HUES48 (cell line): ENCODE measurements at regions not wholly inside any gene's neighbourhood (a gene's known extent, or its start where the extent isn't known, plus 50 kb on each side); places are given as distances from the start of the nearest gene placed in this dataset.

ENCODE experiments used
- H3K27ac ChIP-seq: one replicate; pipeline ENCODE4 v1.7.0; 2013; ENCODE audit warnings: low read depth, low read length, inconsistent platforms
- H3K27me3 ChIP-seq: 2 replicates; pipeline ENCODE4 v1.6.1; 2013; ENCODE audit warnings: mild to moderate bottlenecking, low read length; ENCODE audit not compliant: control insufficient read depth, insufficient read depth
- H3K36me3 ChIP-seq: 2 replicates; pipeline ENCODE4 v1.6.1; 2013; ENCODE audit warnings: low read length; ENCODE audit not compliant: control insufficient read depth, insufficient read depth
- H3K4me1 ChIP-seq: 2 replicates; pipeline ENCODE4 v1.6.1; 2013; ENCODE audit warnings: mild to moderate bottlenecking, low read length; ENCODE audit not compliant: control insufficient read depth, insufficient read depth
- H3K4me3 ChIP-seq: 2 replicates; pipeline ENCODE4 v1.5.1; 2013; ENCODE audit warnings: mild to moderate bottlenecking, low read depth, low read length
- H3K9ac ChIP-seq: 2 replicates; pipeline ENCODE4 v1.6.1; 2013; ENCODE audit warnings: mild to moderate bottlenecking, low read depth, low read length, moderate library complexity
- H3K9me3 ChIP-seq: 2 replicates; pipeline ENCODE4 v1.6.1; 2013; ENCODE audit warnings: low read length; ENCODE audit not compliant: control insufficient read depth, insufficient read depth

DNA sequence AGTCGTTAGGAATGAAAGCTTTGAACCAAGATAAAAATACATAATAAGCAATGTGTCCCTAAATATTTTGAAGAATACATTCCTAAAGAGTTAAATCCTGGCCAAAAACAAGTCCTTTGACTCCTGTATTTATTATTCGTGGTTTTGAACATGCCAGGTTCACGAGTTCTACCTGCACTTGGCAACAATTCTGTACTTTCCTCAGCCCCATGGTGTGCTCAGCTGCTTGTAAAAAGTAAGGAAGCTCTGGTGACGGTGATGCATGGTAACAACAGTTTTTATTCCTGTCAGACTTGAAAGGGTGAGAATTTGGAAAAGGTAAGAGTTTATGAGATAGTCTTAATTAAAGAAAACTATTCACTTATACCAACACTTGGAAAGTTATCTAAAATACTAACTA is 95.0 kb upstream of the KLF12 start:
- H3K36me3 ChIP-seq: no peaks in the 10 kb centered on the region
- no peak overlapping the region for H3K9ac ChIP-seq
- H3K27ac ChIP-seq: no peak overlapping the region
- H3K27me3 ChIP-seq: no peaks in the 10 kb centered on the region
- H3K4me3 ChIP-seq: no peak overlapping the region
- no peaks in the 10 kb centered on the region for H3K4me1 ChIP-seq
- no peaks in the 10 kb centered on the region for H3K9me3 ChIP-seq

- Histone ChIP-seq H3K27me3 (no peaks in the 10 kb centered on the region), H3K4me3 (no peak overlapping the region), H3K9me3 (no peaks in the 10 kb centered on the region), H3K9ac (no peak overlapping the region), H3K4me1 (no peaks in the 10 kb centered on the region), H3K36me3 (no peaks in the 10 kb centered on the region), H3K27ac (no peak overlapping the region)
Observed at GRCh38 chr13:74227476-74228158, 93.4 kb upstream of the KLF12 start.

- Histone ChIP-seq H3K4me1 (no peaks in the 10 kb centered on the region), H3K9me3 (no peaks in the 10 kb centered on the region), H3K9ac (no peak overlapping the region), H3K4me3 (no peak overlapping the region), H3K27me3 (no peaks in the 10 kb centered on the region), H3K36me3 (no peaks in the 10 kb centered on the region), H3K27ac (no peak overlapping the region)
Observed at GRCh38 chr13:74226791-74227475, 92.7 kb upstream of the KLF12 start.

- Histone ChIP-seq H3K36me3 (no peaks in the 10 kb centered on the region), H3K27me3 (no peaks in the 10 kb centered on the region), H3K9me3 (no peaks in the 10 kb centered on the region), H3K27ac (no peak overlapping the region), H3K4me1 (no peaks in the 10 kb centered on the region), H3K4me3 (no peak overlapping the region), H3K9ac (no peak overlapping the region)
Observed at GRCh38 chr13:74221752-74222151, 87.5 kb upstream of the KLF12 start.

- Histone ChIP-seq H3K27ac (no peak overlapping the region), H3K9ac (no peak overlapping the region), H3K36me3 (no peaks in the 10 kb centered on the region)
Observed at GRCh38 chr13:74219566-74219965, 85.4 kb upstream of the KLF12 start.

DNA sequence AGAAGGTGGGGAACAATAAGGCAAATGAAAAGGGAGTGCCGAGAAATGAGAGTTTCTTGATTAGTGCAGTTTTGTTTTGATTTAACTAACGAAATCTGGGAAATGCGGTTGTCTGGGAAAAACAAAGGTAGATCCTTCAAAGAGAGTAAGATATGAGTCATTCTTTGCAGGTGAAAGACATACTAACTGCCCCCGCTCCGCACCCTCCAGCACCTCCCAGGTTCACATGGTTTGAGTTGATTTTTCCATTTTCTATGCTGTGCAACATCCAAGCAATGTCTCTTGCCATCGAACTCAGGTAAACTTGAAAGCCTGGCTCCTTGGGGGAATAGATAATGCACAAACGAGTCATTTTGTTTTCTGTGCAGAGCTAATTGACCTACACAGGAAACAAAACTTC is 84.1 kb upstream of the KLF12 start:
- Histone ChIP-seq H3K9ac (no peak overlapping the region), H3K27ac (no peak overlapping the region), H3K4me1 (no peaks in the 10 kb centered on the region), H3K4me3 (no peak overlapping the region), H3K9me3 (no peaks in the 10 kb centered on the region), H3K36me3 (no peaks in the 10 kb centered on the region), H3K27me3 (no peaks in the 10 kb centered on the region)

More at GRCh38 chr13:74219566-74219965, 85.4 kb upstream of the KLF12 start:
- Histone ChIP-seq H3K9me3 (no peaks in the 10 kb centered on the region), H3K4me3 (no peak overlapping the region), H3K27me3 (no peaks in the 10 kb centered on the region), H3K4me1 (no peaks in the 10 kb centered on the region)

DNA sequence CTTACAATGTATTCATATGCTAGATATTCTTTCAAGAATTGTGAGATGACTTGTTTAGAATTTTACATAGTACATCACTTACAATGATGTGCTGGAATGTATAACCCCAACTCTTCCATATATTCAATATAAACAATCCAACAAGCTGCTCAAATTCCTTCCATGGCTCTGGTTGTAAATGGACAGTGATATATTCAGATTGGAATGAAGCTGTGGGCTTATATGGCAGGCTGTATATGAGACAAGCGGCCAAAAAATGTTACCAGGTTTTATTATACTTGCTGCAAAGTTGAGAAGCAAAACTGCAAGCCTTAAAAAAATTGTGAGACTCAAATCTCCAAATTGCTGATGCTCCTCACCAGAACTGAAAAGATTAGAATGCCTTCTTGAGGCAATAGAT is 83.6 kb upstream of the KLF12 start:
- H3K4me3 ChIP-seq: no peak overlapping the region
- no peaks in the 10 kb centered on the region for H3K9me3 ChIP-seq
- no peak overlapping the region for H3K27ac ChIP-seq
- no peaks in the 10 kb centered on the region for H3K36me3 ChIP-seq
- no peak overlapping the region for H3K9ac ChIP-seq
- H3K27me3 ChIP-seq: no peaks in the 10 kb centered on the region
- H3K4me1 ChIP-seq: no peaks in the 10 kb centered on the region

GRCh38 chr13:74215420-74215819 is 81.2 kb upstream of the KLF12 start:
- no peaks in the 10 kb centered on the region for H3K27me3 ChIP-seq
- H3K36me3 ChIP-seq: no peaks in the 10 kb centered on the region
- no peak overlapping the region for H3K4me3 ChIP-seq
- H3K9ac ChIP-seq: no peak overlapping the region
- no peaks in the 10 kb centered on the region for H3K9me3 ChIP-seq
- H3K27ac ChIP-seq: no peak overlapping the region
- no peaks in the 10 kb centered on the region for H3K4me1 ChIP-seq

GRCh38 chr13:74214321-74214720 is 80.1 kb upstream of the KLF12 start:
- H3K9ac ChIP-seq: no peak overlapping the region
- H3K27me3 ChIP-seq: no peaks in the 10 kb centered on the region
- H3K4me3 ChIP-seq: no peak overlapping the region
- no peak overlapping the region for H3K27ac ChIP-seq
- H3K4me1 ChIP-seq: no peaks in the 10 kb centered on the region
- no peaks in the 10 kb centered on the region for H3K9me3 ChIP-seq
- H3K36me3 ChIP-seq: no peaks in the 10 kb centered on the region

- Histone ChIP-seq H3K4me3 (no peak overlapping the region), H3K9me3 (no peaks in the 10 kb centered on the region), H3K27ac (no peak overlapping the region), H3K27me3 (no peaks in the 10 kb centered on the region), H3K4me1 (no peaks in the 10 kb centered on the region), H3K9ac (no peak overlapping the region), H3K36me3 (no peaks in the 10 kb centered on the region)
Observed at GRCh38 chr13:74210693-74211393, 76.6 kb upstream of the KLF12 start.

DNA sequence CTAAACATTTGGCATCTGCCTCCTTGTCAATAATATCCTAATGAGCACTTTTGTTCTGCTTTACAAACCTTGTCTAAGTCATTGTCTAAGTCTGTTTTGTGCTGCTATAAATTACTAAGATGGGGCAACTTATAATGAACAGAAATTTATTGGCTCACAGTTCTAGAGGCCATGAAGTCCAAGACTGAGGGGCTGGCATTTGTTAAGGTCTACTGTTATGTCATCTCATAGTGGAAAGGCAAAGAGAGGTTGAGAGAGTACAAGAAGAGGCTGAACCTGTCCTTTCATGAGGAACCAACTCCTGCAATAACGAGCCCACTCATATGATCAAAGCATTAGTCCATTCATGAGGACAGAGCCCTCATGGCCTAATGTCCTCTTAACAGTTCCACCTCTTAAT is 72.7 kb upstream of the KLF12 start:
- H3K27me3 ChIP-seq: no peaks in the 10 kb centered on the region
- H3K4me1 ChIP-seq: no peaks in the 10 kb centered on the region
- no peaks in the 10 kb centered on the region for H3K36me3 ChIP-seq

More for the DNA sequence above, 72.7 kb upstream of the KLF12 start:
- H3K9ac ChIP-seq: no peak overlapping the region
- no peak overlapping the region for H3K4me3 ChIP-seq
- H3K9me3 ChIP-seq: peaks cover 9% of the 10 kb centered on the region; the same call in 1 of the 2 replicates
- H3K27ac ChIP-seq: no peak overlapping the region
